Fibroblast of skin of right biceps (primary cell): ENCODE measurements at regions not wholly inside any gene's neighbourhood (a gene's known extent, or its start where the extent isn't known, plus 50 kb on each side); places are given as distances from the start of the nearest gene placed in this dataset.

Source experiments
- DNase-seq: peaks from one replicate; pipeline ENCODE4 v3.0.0-alpha.2; 2013

- DNase-seq = no peak
Observed at GRCh38 chr12:60259225-60259624, 663.4 kb downstream of the SLC16A7 start.

GRCh38 chr12:60262378-60262777 is 666.5 kb downstream of the SLC16A7 start:
- no peak for DNase-seq

- DNase-seq = peak; percentile 58
Observed at GRCh38 chr12:60263161-60263560, 667.3 kb downstream of the SLC16A7 start.

GRCh38 chr12:60263836-60264493 is 668.1 kb downstream of the SLC16A7 start:
- no peak for DNase-seq

- DNase-seq = no peak
Observed at GRCh38 chr12:60265741-60266140, 669.9 kb downstream of the SLC16A7 start.

- peak; percentile 46 for DNase-seq
Observed at GRCh38 chr12:60266381-60266852, 670.6 kb downstream of the SLC16A7 start.

GRCh38 chr12:60269611-60270269 is 673.9 kb downstream of the SLC16A7 start:
- DNase-seq = no peak

- no peak for DNase-seq
Observed at GRCh38 chr12:60271816-60272215, 676.0 kb downstream of the SLC16A7 start.

- no peak for DNase-seq
Observed at GRCh38 chr12:60278209-60278608, 682.4 kb downstream of the SLC16A7 start.

GRCh38 chr12:60279221-60279620 is 683.4 kb downstream of the SLC16A7 start:
- DNase-seq = peak; percentile 70

GRCh38 chr12:60281522-60281921 is 685.7 kb downstream of the SLC16A7 start:
- no peak for DNase-seq

GRCh38 chr12:60290532-60290931 is 694.7 kb downstream of the SLC16A7 start:
- DNase-seq = no peak

- peak; percentile 44 for DNase-seq
Observed at GRCh38 chr12:60308366-60308991, 712.6 kb downstream of the SLC16A7 start.

- no peak for DNase-seq
Observed at GRCh38 chr12:60311940-60312339, 716.1 kb downstream of the SLC16A7 start.

- DNase-seq = no peak
Observed at GRCh38 chr12:60317361-60317760, 721.5 kb downstream of the SLC16A7 start.

- DNase-seq = no peak
Observed at GRCh38 chr12:60324746-60325145, 728.9 kb downstream of the SLC16A7 start.

- DNase-seq = peak; percentile 3
Observed at GRCh38 chr12:60333461-60333860, 737.6 kb downstream of the SLC16A7 start.

- peak; percentile 80 for DNase-seq
Observed at GRCh38 chr12:60335745-60336144, 739.9 kb downstream of the SLC16A7 start.

- DNase-seq = no peak
Observed at GRCh38 chr12:60337839-60338549, 742.2 kb downstream of the SLC16A7 start.

- no peak for DNase-seq
Observed at GRCh38 chr12:60345442-60345841, 749.6 kb downstream of the SLC16A7 start.

GRCh38 chr12:60349232-60349978 is 753.6 kb downstream of the SLC16A7 start:
- DNase-seq = peak; percentile 50

GRCh38 chr12:60387356-60387755 is 791.5 kb downstream of the SLC16A7 start:
- DNase-seq = no peak

- peak; percentile 1 for DNase-seq
Observed at GRCh38 chr12:60391051-60391450, 795.2 kb downstream of the SLC16A7 start.
